Right lobe of liver (tissue), 6 donors: ENCODE measurements at regions not wholly inside any gene's neighbourhood (a gene's known extent, or its start where the extent isn't known, plus 50 kb on each side); places are given as distances from the start of the nearest gene placed in this dataset.
"Not testable (repeated sequence)": the region's sequence is repeated elsewhere in the genome, so short reads cannot be mapped to it uniquely, and the experiment has no call there.

ENCODE experiments used
- ATAC-seq, 4 donors: fragments of 200-7000 bp; cut with Tn5 transposase; one replicate each; pipeline ENCODE4 v1.9.1; 2020; ENCODE audit warnings: mild to moderate bottlenecking in 4 of 4, moderate library complexity in 4 of 4
- DNase-seq, 3 donors: peaks; one replicate each; pipeline ENCODE4 v3.0.0-alpha.2; 2020
- H3K27ac ChIP-seq, 3 donors: fragments of 200-600 bp; one replicate each; pipeline ENCODE4 v1.8.0; 2022
- H3K27me3 ChIP-seq, 2 donors: fragments of 200-600 bp; one replicate each; pipeline ENCODE4 v1.8.0; 2022
- H3K36me3 ChIP-seq, 4 donors: fragments of 200-600 bp; sonication (generic) in 1 of 4; one replicate each; pipeline versions ENCODE4 v1.5.1 to v1.8.0; 2017 to 2022; ENCODE audit warnings: control low read depth in 1 of 4
- H3K4me1 ChIP-seq, 4 donors: fragments of 200-600 bp; sonication (generic) in 1 of 4; one replicate each; pipeline versions ENCODE4 v1.5.1 to v1.8.0; 2017 to 2022; ENCODE audit warnings: control low read depth in 1 of 4
- H3K4me3 ChIP-seq, 3 donors: fragments of 200-600 bp; one replicate each; pipeline ENCODE4 v1.8.0; 2022
- H3K9me3 ChIP-seq, 4 donors: fragments of 200-600 bp; sonication (generic) in 1 of 4; one replicate each; pipeline versions ENCODE4 v1.5.1 to v1.8.0; 2017 to 2022; ENCODE audit warnings: control low read depth in 1 of 4
- POLR2A ChIP-seq: fragments of 450-650 bp; IDR thresholded peaks from one replicate; pipeline ENCODE4 v1.6.1; 2017; ENCODE audit warnings: antibody characterized with exemption, mild to moderate bottlenecking
- WGBS: methylation state at CpG from one replicate; pipeline ENCODE4 v1.1.6; 2018; ENCODE audit warnings: low coverage, low lambda C conversion rate; ENCODE audit not compliant: insufficient coverage; ENCODE audit errors: missing lambda C conversion rate; 5-methylcytosine and 5-hydroxymethylcytosine counted together
- intact Hi-C, 2 donors: fragments of 100-400 bp; cut with DNase I; formaldehyde crosslinking; loops; one replicate each; pipeline versions ENCODE4 v1.11.2 to v1.14.1; 2022
- TF ChIP-seq, protein P1 (sequence below), 4 donors: fragments of 200-600 bp in 3 of 4; fragments of 450-650 bp in 1 of 4; IDR thresholded peaks; one replicate each; pipeline versions ENCODE4 v1.5.1 to v1.8.0; 2016 to 2022; ENCODE audit warnings: antibody characterized with exemption in 4 of 4, mild to moderate bottlenecking in 2 of 4
- donor health status: DM: no; HTN: yes; CAD: no.
- donor health status: DM: no; HTN: no; CAD: no.
- donor health status: DM: no; HTN: no; CAD: no.
- donor health status: DM: no; HTN: yes; CAD: no.
- donor health status: DM: no; HTN: yes; CAD: no.

DNA sequence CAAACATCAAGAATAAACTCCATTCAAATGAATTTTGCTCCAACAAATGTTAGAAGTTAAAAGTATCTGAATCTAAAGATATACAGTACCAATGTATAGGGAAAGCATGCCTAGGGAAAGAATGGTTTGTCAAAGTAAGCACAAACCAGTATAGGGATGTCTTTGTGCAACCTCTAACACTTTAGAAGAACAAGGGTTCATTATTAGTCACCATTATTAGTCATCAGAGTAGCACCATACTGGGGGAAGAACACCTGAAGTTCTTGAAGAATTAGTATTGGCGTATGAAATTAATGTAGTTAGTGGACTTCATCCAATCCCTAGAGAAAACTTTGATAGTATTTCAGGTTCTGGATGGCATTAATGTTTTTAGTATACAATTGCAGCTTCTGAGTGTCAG, 943.7 kb downstream of the METTL15 start:
- Histone ChIP-seq H3K4me3 (no peak overlapping the region), H3K36me3 (no peaks in the 10 kb centered on the region), H3K27me3 (no peaks in the 10 kb centered on the region), H3K9me3 (no peaks in the 10 kb centered on the region), H3K4me1 (no peaks in the 10 kb centered on the region), H3K27ac (no peak overlapping the region)
- no peak for DNase-seq
- TF ChIP-seq, protein P1, sequence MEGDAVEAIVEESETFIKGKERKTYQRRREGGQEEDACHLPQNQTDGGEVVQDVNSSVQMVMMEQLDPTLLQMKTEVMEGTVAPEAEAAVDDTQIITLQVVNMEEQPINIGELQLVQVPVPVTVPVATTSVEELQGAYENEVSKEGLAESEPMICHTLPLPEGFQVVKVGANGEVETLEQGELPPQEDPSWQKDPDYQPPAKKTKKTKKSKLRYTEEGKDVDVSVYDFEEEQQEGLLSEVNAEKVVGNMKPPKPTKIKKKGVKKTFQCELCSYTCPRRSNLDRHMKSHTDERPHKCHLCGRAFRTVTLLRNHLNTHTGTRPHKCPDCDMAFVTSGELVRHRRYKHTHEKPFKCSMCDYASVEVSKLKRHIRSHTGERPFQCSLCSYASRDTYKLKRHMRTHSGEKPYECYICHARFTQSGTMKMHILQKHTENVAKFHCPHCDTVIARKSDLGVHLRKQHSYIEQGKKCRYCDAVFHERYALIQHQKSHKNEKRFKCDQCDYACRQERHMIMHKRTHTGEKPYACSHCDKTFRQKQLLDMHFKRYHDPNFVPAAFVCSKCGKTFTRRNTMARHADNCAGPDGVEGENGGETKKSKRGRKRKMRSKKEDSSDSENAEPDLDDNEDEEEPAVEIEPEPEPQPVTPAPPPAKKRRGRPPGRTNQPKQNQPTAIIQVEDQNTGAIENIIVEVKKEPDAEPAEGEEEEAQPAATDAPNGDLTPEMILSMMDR (IDR thresholded peaks at IDR 0.05): no peak
- no peak for TF ChIP-seq POLR2A
- WGBS: 88% methylated on average over 1 of the region's 1 CpG
- intact Hi-C loops: no loop called here
- ATAC-seq: no peak

DNA sequence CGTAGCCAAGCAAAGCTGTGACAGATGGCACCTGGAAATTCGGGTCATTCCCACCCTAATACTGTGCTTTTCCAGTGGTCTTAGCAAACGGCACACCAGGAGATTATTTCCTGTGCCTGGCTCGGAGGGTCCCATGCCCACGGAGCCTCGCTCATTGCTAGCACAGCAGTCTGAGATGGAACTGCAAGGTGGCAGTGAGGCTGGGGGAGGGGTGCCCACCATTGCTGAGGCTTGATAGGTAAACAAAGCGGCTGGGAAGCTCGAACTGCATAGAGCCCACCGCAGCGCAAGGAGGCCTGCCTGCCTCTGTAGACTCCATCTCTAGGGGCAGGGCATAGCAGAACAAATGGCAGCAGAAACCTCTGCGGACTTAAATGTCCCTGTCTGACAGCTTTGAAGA, 942.8 kb downstream of the METTL15 start:
- H3K9me3 ChIP-seq, H3K27me3 ChIP-seq, ATAC-seq, H3K4me3 ChIP-seq, DNase-seq, H3K36me3 ChIP-seq, H3K27ac ChIP-seq, intact Hi-C loops, H3K4me1 ChIP-seq: not testable (repeated sequence)
- WGBS: 50% methylated on average over 8 of the region's 11 CpGs

DNA sequence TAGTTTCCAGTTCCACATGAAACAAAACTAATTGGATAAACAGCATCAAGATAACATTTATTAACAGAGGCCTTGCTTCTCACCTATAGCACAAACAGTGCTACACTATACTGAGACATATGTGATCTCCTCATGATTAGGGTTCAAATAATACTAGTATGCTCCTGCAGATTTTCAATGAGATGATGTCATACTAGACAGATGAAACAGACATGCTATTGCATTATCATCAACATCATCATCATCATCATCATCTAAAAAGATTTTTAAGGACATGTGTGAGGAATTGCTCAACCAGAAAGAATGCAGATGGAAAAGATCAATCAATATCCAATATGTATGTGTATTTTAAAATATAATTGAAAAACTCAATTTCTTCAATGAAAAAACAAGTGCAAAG, 932.3 kb downstream of the METTL15 start:
- intact Hi-C loops: no loop called here

GRCh38 chr11:29032384-29033149, 924.4 kb downstream of the METTL15 start:
- Histone ChIP-seq H3K36me3 (no peaks in the 10 kb centered on the region), H3K4me1 (no peaks in the 10 kb centered on the region), H3K4me3 (no peak overlapping the region), H3K9me3 (peaks cover 0 to 6% (median 0%) of the 10 kb centered on the region in 4 donors), H3K27me3 (no peaks in the 10 kb centered on the region), H3K27ac (no peak overlapping the region)
- intact Hi-C loops: no loop called here
- DNase-seq: no peak
- 25% methylated on average over 2 of the region's 2 CpGs for WGBS
- TF ChIP-seq, protein P1 (IDR thresholded peaks at IDR 0.05): no peak
- no peak for TF ChIP-seq POLR2A
- no peak for ATAC-seq

More for the DNA sequence above, 932.3 kb downstream of the METTL15 start:
- Histone ChIP-seq H3K36me3 (no peaks in the 10 kb centered on the region), H3K4me3 (no peak overlapping the region), H3K27ac (no peak overlapping the region), H3K9me3 (no peaks in the 10 kb centered on the region), H3K27me3 (no peaks in the 10 kb centered on the region), H3K4me1 (no peaks in the 10 kb centered on the region)
- no peak for ATAC-seq
- TF ChIP-seq, protein P1 (IDR thresholded peaks at IDR 0.05): no peak
- no peak for TF ChIP-seq POLR2A
- no peak for DNase-seq

- peaks cover 0 to 6% (median 0%) of the 10 kb centered on the region in 4 donors for H3K9me3 ChIP-seq
- DNase-seq: no peak
- no peaks in the 10 kb centered on the region for H3K27me3 ChIP-seq
- no peak overlapping the region for H3K4me3 ChIP-seq
- ATAC-seq: no peak
- no peaks in the 10 kb centered on the region for H3K4me1 ChIP-seq
- intact Hi-C loops: no loop called here
- H3K36me3 ChIP-seq: no peaks in the 10 kb centered on the region
- 59% methylated on average over 2 of the region's 2 CpGs for WGBS
- TF ChIP-seq, protein P1 (IDR thresholded peaks at IDR 0.05): no peak
- TF ChIP-seq POLR2A: no peak
- H3K27ac ChIP-seq: no peak overlapping the region
Observed at GRCh38 chr11:29029452-29029851, 921.3 kb downstream of the METTL15 start.
